ENCODE measurements at regions not wholly inside any gene's neighbourhood (a gene's known extent, or its start where the extent isn't known, plus 50 kb on each side); places are given as distances from the start of the nearest gene placed in this dataset.

GRCh38 chr3:3577823-3578222, 221.4 kb upstream of the LRRN1 start:
- intact Hi-C loops (cut with micrococcal nuclease) = no loop called here

GRCh38 chr3:3573341-3573740, 225.9 kb upstream of the LRRN1 start:
- intact Hi-C loops (cut with micrococcal nuclease) = no loop called here

GRCh38 chr3:3560591-3561311, 238.5 kb upstream of the LRRN1 start:
- intact Hi-C loops (cut with micrococcal nuclease) = no loop called here

GRCh38 chr3:3559786-3560185, 239.4 kb upstream of the LRRN1 start:
- intact Hi-C loops (cut with micrococcal nuclease) = no loop called here

- intact Hi-C loops (cut with micrococcal nuclease) = no loop called here
Measured at GRCh38 chr3:3556078-3556477, 243.2 kb upstream of the LRRN1 start.

- intact Hi-C loops (cut with micrococcal nuclease) = no loop called here
Measured at GRCh38 chr3:3553236-3553635, 246.0 kb upstream of the LRRN1 start.

- intact Hi-C loops (cut with micrococcal nuclease) = no loop called here
Measured at GRCh38 chr3:3552761-3553160, 246.5 kb upstream of the LRRN1 start.

- intact Hi-C loops (cut with micrococcal nuclease) = no loop called here
Measured at GRCh38 chr3:3551981-3552380, 247.2 kb upstream of the LRRN1 start.

GRCh38 chr3:3545360-3545759, 253.9 kb upstream of the LRRN1 start:
- intact Hi-C loops (cut with micrococcal nuclease) = no loop called here

- intact Hi-C loops (cut with micrococcal nuclease) = no loop called here
Measured at GRCh38 chr3:3538451-3538850, 260.8 kb upstream of the LRRN1 start.

GRCh38 chr3:3532508-3532907, 266.7 kb upstream of the LRRN1 start:
- intact Hi-C loops (cut with micrococcal nuclease) = no loop called here

- intact Hi-C loops (cut with micrococcal nuclease) = no loop called here
Measured at GRCh38 chr3:3531476-3531875, 267.8 kb upstream of the LRRN1 start.

GRCh38 chr3:3519266-3519665, 280.0 kb upstream of the LRRN1 start:
- intact Hi-C loops (cut with micrococcal nuclease) = no loop called here

GRCh38 chr3:3516996-3517395, 282.2 kb upstream of the LRRN1 start:
- intact Hi-C loops (cut with micrococcal nuclease) = no loop called here

GRCh38 chr3:3516384-3516783, 282.8 kb upstream of the LRRN1 start:
- intact Hi-C loops (cut with micrococcal nuclease) = no loop called here

GRCh38 chr3:3509665-3510064, 289.6 kb upstream of the LRRN1 start:
- intact Hi-C loops (cut with micrococcal nuclease) = no loop called here

- intact Hi-C loops (cut with micrococcal nuclease) = no loop called here
Measured at GRCh38 chr3:3504686-3505085, 294.5 kb upstream of the LRRN1 start.

- intact Hi-C loops (cut with micrococcal nuclease) = no loop called here
Measured at GRCh38 chr3:3503411-3503810, 295.8 kb upstream of the LRRN1 start.

GRCh38 chr3:3499987-3500386, 299.2 kb upstream of the LRRN1 start:
- intact Hi-C loops (cut with micrococcal nuclease) = no loop called here

- intact Hi-C loops (cut with micrococcal nuclease) = no loop called here
Measured at GRCh38 chr3:3499012-3499562, 300.1 kb upstream of the LRRN1 start.

GRCh38 chr3:3495611-3496010, 303.6 kb upstream of the LRRN1 start:
- intact Hi-C loops (cut with micrococcal nuclease) = no loop called here

- intact Hi-C loops (cut with micrococcal nuclease) = no loop called here
Measured at GRCh38 chr3:3476669-3477068, 297.2 kb upstream of the CRBN start.

- intact Hi-C loops (cut with micrococcal nuclease) = no loop called here
Measured at GRCh38 chr3:3468596-3468995, 289.1 kb upstream of the CRBN start.

Measured in T-helper 1 cell treated with Interleukin-12 subunit alpha and Interleukin-12 subunit beta and Interleukin-4 antibody, amounts not matched to agents 30 ng/mL and 1 ng/mL, for 36 hours (primary cell).